Activated naive CD4-positive, alpha-beta T cell treated with anti-CD3 and anti-CD28 coated beads, Interleukin-2, amount 10 ng/mL, durations not matched to agents 7 days and 5 days (primary cell): ENCODE measurements at regions not wholly inside any gene's neighbourhood (a gene's known extent, or its start where the extent isn't known, plus 50 kb on each side); places are given as distances from the start of the nearest gene placed in this dataset.

Experiments used
- CTCF ChIA-PET: fragments of 350-600 bp; sonication (Branson Sonifier 250); formaldehyde crosslinking; loops from one replicate; lab custom pipeline; 2021; ENCODE audit warnings: antibody characterized with exemption; lab: Charles Lee
- DNase-seq: peaks from one replicate; pipeline ENCODE4 v3.0.0-alpha.2; 2020
- H3K27ac Mint-ChIP-seq: one replicate; pipeline ENCODE4 v1.8.0; 2021; ENCODE audit warnings: mild to moderate bottlenecking, moderate library complexity, mixed read lengths
- H3K27me3 Mint-ChIP-seq: one replicate; pipeline ENCODE4 v1.8.0; 2021; ENCODE audit warnings: mild to moderate bottlenecking, mixed read lengths
- H3K36me3 Mint-ChIP-seq: one replicate; pipeline ENCODE4 v1.8.0; 2021; ENCODE audit warnings: mixed read lengths
- H3K4me1 Mint-ChIP-seq: one replicate; pipeline ENCODE4 v1.8.0; 2021; ENCODE audit warnings: mixed read lengths
- H3K4me3 Mint-ChIP-seq: one replicate; pipeline ENCODE4 v1.8.0; 2021; ENCODE audit warnings: mild to moderate bottlenecking, moderate library complexity, mixed read lengths
- H3K9me3 Mint-ChIP-seq: one replicate; pipeline ENCODE4 v1.8.0; 2021; ENCODE audit warnings: mixed read lengths

- no peak overlapping the region for H3K27ac Mint-ChIP-seq
- H3K9me3 Mint-ChIP-seq, result peaks cover 29% of the 10 kb centered on the region
- no peak for DNase-seq
- H3K36me3 Mint-ChIP-seq, result no peaks in the 10 kb centered on the region
- CTCF ChIA-PET, result no interaction called here
- no peak overlapping the region for H3K4me3 Mint-ChIP-seq
- H3K27me3 Mint-ChIP-seq, result no peaks in the 10 kb centered on the region
- H3K4me1 Mint-ChIP-seq, result no peaks in the 10 kb centered on the region
Observed at GRCh38 chr6:61044011-61044410, 1242.0 kb downstream of the KHDRBS2 start.
